GM12865 (cell line): ENCODE measurements at regions not wholly inside any gene's neighbourhood (a gene's known extent, or its start where the extent isn't known, plus 50 kb on each side); places are given as distances from the start of the nearest gene placed in this dataset.
"Not testable (repeated sequence)": the region's sequence is repeated elsewhere in the genome, so short reads cannot be mapped to it uniquely, and the experiment has no call there.

Experiments used
- DNase-seq: peaks from one replicate; pipeline ENCODE4 v3.0.0; 2010; ENCODE audit warnings: low read depth
- H3K4me3 ChIP-seq: 2 replicates; pipeline ENCODE4 v1.5.1; 2011; ENCODE audit warnings: mild to moderate bottlenecking, low read depth, low read length, control low read depth
- CTCF ChIP-seq: IDR thresholded peaks from 2 replicates; pipeline ENCODE4 v1.5.1; 2011; ENCODE audit warnings: low read length, control low read depth, low read depth, inconsistent platforms; ENCODE audit not compliant: insufficient read depth; ENCODE audit errors: missing control alignments

- TF ChIP-seq CTCF: no peak
- no peak overlapping the region for H3K4me3 ChIP-seq
- no peak for DNase-seq
These were observed 89.5 kb upstream of the ARX start for GRCh38 chrX:25105221-25105620.

- H3K4me3 ChIP-seq: no peak overlapping the region
These were observed 80.8 kb upstream of the ARX start for GRCh38 chrX:25096522-25097045.

GRCh38 chrX:25091152-25091551, 75.4 kb upstream of the ARX start:
- H3K4me3 ChIP-seq, DNase-seq: not testable (repeated sequence)

More at GRCh38 chrX:25096522-25097045, 80.8 kb upstream of the ARX start:
- TF ChIP-seq CTCF: no peak
- DNase-seq: no peak

GRCh38 chrX:25084446-25084845, 68.7 kb upstream of the ARX start:
- no peak for TF ChIP-seq CTCF

GRCh38 chrX:25083661-25084060, 67.9 kb upstream of the ARX start:
- DNase-seq: no peak
- TF ChIP-seq CTCF: no peak
- H3K4me3 ChIP-seq: no peak overlapping the region

More at GRCh38 chrX:25084446-25084845, 68.7 kb upstream of the ARX start:
- DNase-seq: no peak
- no peak overlapping the region for H3K4me3 ChIP-seq

GRCh38 chrX:25079020-25079419, 63.3 kb upstream of the ARX start:
- no peak for TF ChIP-seq CTCF
- H3K4me3 ChIP-seq: no peak overlapping the region
- DNase-seq: no peak

- H3K4me3 ChIP-seq: no peak overlapping the region
- DNase-seq: no peak
These were observed 61.3 kb upstream of the ARX start for GRCh38 chrX:25076941-25077500.

More at GRCh38 chrX:25076941-25077500, 61.3 kb upstream of the ARX start:
- TF ChIP-seq CTCF: no peak
